Thyroid gland (tissue), 4 donors: ENCODE measurements at regions not wholly inside any gene's neighbourhood (a gene's known extent, or its start where the extent isn't known, plus 50 kb on each side); places are given as distances from the start of the nearest gene placed in this dataset.
"Not testable (repeated sequence)": the region's sequence is repeated elsewhere in the genome, so short reads cannot be mapped to it uniquely, and the experiment has no call there.

ENCODE experiments used
- DNase-seq, 2 donors: peaks; one replicate each; pipeline ENCODE4 v3.0.0-alpha.2; 2019
- H3K27ac ChIP-seq, 3 donors: fragments of 200-600 bp; sonication (generic); 1 replicate in 2 of 3; 2 replicates in 1 of 3; pipeline ENCODE4 v1.5.1; 2016 to 2019; ENCODE audit warnings: mild to moderate bottlenecking in 1 of 3, moderate library complexity in 1 of 3
- H3K27me3 ChIP-seq: fragments of 200-600 bp; sonication (generic); one replicate; pipeline ENCODE4 v1.5.1; 2019
- H3K36me3 ChIP-seq, 2 donors: fragments of 200-600 bp; sonication (generic); one replicate each; pipeline ENCODE4 v1.5.1; 2016 to 2019
- H3K4me1 ChIP-seq, 2 donors: fragments of 200-600 bp; sonication (generic); one replicate each; pipeline ENCODE4 v1.5.1; 2017 to 2019
- H3K4me3 ChIP-seq, 3 donors: fragments of 200-600 bp; sonication (generic); replicated peaks in 1 of 3; 1 replicate in 2 of 3; 2 replicates in 1 of 3; pipeline ENCODE4 v1.5.1; 2016; ENCODE audit warnings: mild to moderate bottlenecking in 1 of 3
- H3K9me3 ChIP-seq: fragments of 200-600 bp; sonication (generic); one replicate; pipeline ENCODE4 v1.5.1; 2017
- CTCF ChIP-seq, 6 experiments: fragments of 200-600 bp in 3 of 6; fragments of 450-650 bp in 3 of 6; sonication (generic) in 3 of 6; IDR thresholded peaks; one replicate each; pipeline ENCODE4 v1.5.1; 2016 to 2019; ENCODE audit warnings: antibody characterized with exemption in 6 of 6, mild to moderate bottlenecking in 2 of 6, inconsistent platforms in 1 of 6, moderate library complexity in 1 of 6
- POLR2A ChIP-seq, 2 donors: fragments of 450-650 bp; IDR thresholded peaks; one replicate each; pipeline ENCODE4 v1.6.1; 2017; ENCODE audit warnings: antibody characterized with exemption in 2 of 2, mild to moderate bottlenecking in 2 of 2, moderate library complexity in 1 of 2
- WGBS, 2 donors: methylation state at CpG; one replicate each; pipeline ENCODE4 v1.1.5; 2017; 5-methylcytosine and 5-hydroxymethylcytosine counted together
- intact Hi-C: fragments of 100-400 bp; cut with DNase I; formaldehyde crosslinking; loops from one replicate; pipeline ENCODE4 v1.15.1; 2023

GRCh38 chr6:170004585-170005210 lies 253.3 kb downstream of the ERMARD start:
- intact Hi-C loops: no loop called here
- Histone ChIP-seq H3K4me1 (no peaks in the 10 kb centered on the region), H3K4me3 (no peak overlapping the region), H3K36me3 (no peaks in the 10 kb centered on the region), H3K9me3 (no peaks in the 10 kb centered on the region), H3K27me3 (no peaks in the 10 kb centered on the region), H3K27ac (no peak overlapping the region)
- 78% methylated on average over 5 of the region's 5 CpGs for WGBS, 2 donors
- TF ChIP-seq CTCF (IDR thresholded peaks at IDR 0.05) (no peak), POLR2A (IDR thresholded peaks at IDR 0.05) (no peak)
- no peak for DNase-seq

DNA sequence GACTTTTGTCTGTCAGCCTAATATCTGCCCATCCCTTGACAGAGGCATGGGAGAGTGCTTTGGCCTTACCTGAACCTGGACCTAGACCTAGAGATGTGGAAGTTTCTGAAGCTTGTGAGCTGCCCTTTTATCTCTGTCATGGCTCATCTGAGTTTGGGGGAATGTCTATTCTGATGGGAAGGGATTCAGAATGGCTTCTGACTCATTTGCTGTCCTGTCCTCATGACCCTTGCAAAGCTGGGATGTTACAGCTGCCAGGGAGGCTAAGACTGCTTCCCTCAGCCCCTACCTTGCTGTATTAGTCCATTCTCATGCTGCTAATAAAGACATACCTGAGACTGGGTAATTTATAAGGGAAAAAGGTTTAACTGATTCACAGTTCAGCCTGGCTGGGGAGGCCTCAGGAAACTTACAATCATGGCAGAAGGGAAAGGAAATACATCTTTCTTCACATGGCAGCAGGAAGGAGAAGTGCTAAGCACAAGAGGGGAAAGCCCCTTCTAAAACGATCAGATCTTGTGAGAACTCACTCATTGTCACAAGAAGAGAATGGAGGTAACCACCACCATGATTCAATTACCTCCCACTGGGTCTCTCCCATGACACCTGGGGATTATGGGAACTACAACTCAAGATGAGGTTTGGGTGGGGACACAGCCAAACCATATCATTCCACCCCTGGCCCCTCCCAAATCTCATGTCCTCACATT lies 252.2 kb downstream of the ERMARD start:
- Histone ChIP-seq H3K4me1 (no peaks in the 10 kb centered on the region), H3K9me3 (no peaks in the 10 kb centered on the region), H3K4me3 (no peak overlapping the region), H3K27me3 (no peaks in the 10 kb centered on the region), H3K27ac (no peak overlapping the region), H3K36me3 (no peaks in the 10 kb centered on the region)
- DNase-seq: no peak
- TF ChIP-seq POLR2A (IDR thresholded peaks at IDR 0.05) (no peak), CTCF (IDR thresholded peaks at IDR 0.05) (no peak)
- 57 to 62% methylated on average over 1 of the region's 1 CpG for WGBS, 2 donors
- intact Hi-C loops: no loop called here

DNA sequence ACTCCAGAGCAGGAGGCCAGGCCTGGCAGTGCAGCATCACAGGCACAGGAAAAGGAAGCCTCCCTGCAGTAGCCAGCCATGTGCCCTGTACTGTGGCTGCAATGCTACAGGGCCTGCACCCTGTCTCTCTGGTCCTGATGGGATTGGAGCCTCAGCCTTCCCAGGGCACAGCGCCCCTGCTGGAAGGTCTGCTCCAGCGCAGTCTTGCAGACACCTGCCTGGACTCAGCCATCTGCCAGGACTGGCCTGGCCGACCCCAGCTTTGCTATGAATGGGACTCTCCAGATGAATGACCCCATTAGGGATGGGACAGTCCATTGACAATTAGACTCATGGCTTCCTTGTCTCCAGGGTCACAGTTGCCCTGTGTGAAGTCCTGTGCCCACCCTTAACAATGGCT lies 251.6 kb downstream of the ERMARD start:
- intact Hi-C loops: no loop called here
- Histone ChIP-seq H3K36me3 (no peaks in the 10 kb centered on the region), H3K4me3 (no peak overlapping the region), H3K4me1 (no peaks in the 10 kb centered on the region), H3K27me3 (no peaks in the 10 kb centered on the region), H3K9me3 (no peaks in the 10 kb centered on the region), H3K27ac (no peak overlapping the region)
- DNase-seq: no peak
- WGBS, 2 donors: 90 to 100% methylated on average over 2 of the region's 3 CpGs
- TF ChIP-seq POLR2A (IDR thresholded peaks at IDR 0.05) (no peak), CTCF (IDR thresholded peaks at IDR 0.05) (no peak)

- H3K36me3 ChIP-seq, H3K27ac ChIP-seq, H3K4me3 ChIP-seq, intact Hi-C loops, H3K9me3 ChIP-seq, H3K27me3 ChIP-seq, DNase-seq, H3K4me1 ChIP-seq: not testable (repeated sequence)
Measured at GRCh38 chr6:170001782-170002181, 250.4 kb downstream of the ERMARD start.

DNA sequence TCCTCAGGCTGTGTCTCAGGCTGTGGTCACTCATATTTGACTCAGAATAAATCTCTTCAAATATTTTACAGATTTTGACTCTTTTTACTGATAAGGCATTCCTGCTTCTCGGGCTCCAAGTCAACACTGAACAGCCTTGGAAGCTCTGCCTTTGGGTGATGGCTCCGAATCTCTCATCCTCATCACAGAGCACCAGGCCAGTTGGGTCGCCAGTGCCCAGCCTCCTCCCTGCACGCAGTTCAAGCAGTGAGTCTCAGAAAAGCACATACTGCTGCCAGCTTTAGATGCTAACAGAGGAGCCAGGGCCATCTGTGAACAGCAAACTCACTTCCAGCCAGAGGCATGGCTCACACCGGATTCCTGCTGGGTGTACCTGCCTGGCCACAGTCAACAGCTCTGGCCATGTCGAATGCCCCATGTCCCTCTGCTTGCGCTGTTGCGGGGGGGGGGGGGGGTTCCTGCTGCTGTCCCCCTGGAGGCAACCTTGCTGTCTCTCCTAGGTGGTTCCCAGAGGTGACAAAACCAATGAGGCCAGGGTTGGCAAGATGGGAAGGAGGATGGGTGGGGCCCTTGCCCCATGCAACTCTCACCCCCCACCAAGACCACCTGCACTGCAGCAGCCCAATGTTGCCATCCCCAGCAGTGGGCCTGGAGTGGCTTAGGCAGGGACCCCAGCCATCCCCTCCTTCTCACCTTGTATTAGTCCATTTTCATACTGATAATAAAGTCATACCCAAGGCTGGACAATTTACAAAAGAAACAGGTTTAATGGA lies 248.8 kb downstream of the ERMARD start:
- DNase-seq: no peak
- Histone ChIP-seq H3K4me1 (no peaks in the 10 kb centered on the region), H3K27ac (no peak overlapping the region), H3K4me3 (no peak overlapping the region), H3K27me3 (no peaks in the 10 kb centered on the region), H3K36me3 (no peaks in the 10 kb centered on the region), H3K9me3 (no peaks in the 10 kb centered on the region)
- 82 to 92% methylated on average over 7 of the region's 8 CpGs for WGBS, 2 donors
- no peak for TF ChIP-seq POLR2A (IDR thresholded peaks at IDR 0.05)
- TF ChIP-seq CTCF (IDR thresholded peaks at IDR 0.05): no peak
- intact Hi-C loops: no loop called here
